WTC11 (cell line): ENCODE measurements at regions not wholly inside any gene's neighbourhood (a gene's known extent, or its start where the extent isn't known, plus 50 kb on each side); places are given as distances from the start of the nearest gene placed in this dataset.

Experiments used
- CREB1 ChIP-seq: sonication (generic); formaldehyde crosslinking; IDR thresholded peaks from 2 replicates; pipeline ENCODE4 v1.8.0; 2023; ENCODE audit warnings: mild to moderate bottlenecking, missing genetic modification reagents
- IRF2 ChIP-seq: sonication (generic); formaldehyde crosslinking; IDR thresholded peaks from 2 replicates; pipeline ENCODE4 v1.8.0; 2022; ENCODE audit warnings: low read depth, missing genetic modification reagents, borderline replicate concordance
- NR1H2 ChIP-seq: sonication (generic); formaldehyde crosslinking; IDR thresholded peaks from 2 replicates; pipeline ENCODE4 v1.9.0; 2021; ENCODE audit warnings: mild to moderate bottlenecking, moderate library complexity, missing genetic modification reagents
- TF ChIP-seq, protein P1 (sequence below): fragments of 200-600 bp; IDR thresholded peaks from 2 replicates; pipeline ENCODE4 v1.8.0; 2022; ENCODE audit warnings: antibody characterized with exemption
- TF ChIP-seq, protein P2 (sequence below): sonication (generic); formaldehyde crosslinking; IDR thresholded peaks from 2 replicates; pipeline ENCODE4 v1.8.0; 2022; ENCODE audit warnings: mild to moderate bottlenecking, missing genetic modification reagents
- TF ChIP-seq, protein P3 (sequence below): sonication (generic); formaldehyde crosslinking; IDR thresholded peaks from 2 replicates; pipeline ENCODE4 v1.8.1; 2023; ENCODE audit warnings: mild to moderate bottlenecking, missing genetic modification reagents
- TF ChIP-seq, protein P4 (sequence below): sonication (generic); formaldehyde crosslinking; IDR thresholded peaks from 2 replicates; pipeline ENCODE4 v1.8.1; 2023; ENCODE audit warnings: mild to moderate bottlenecking, missing genetic modification reagents, moderate library complexity
- TF ChIP-seq, protein P5 (sequence below): sonication (generic); formaldehyde crosslinking; IDR thresholded peaks from 2 replicates; pipeline ENCODE4 v1.8.1; 2022; ENCODE audit warnings: missing genetic modification reagents, borderline replicate concordance
- TF ChIP-seq, protein P6 (sequence below): sonication (generic); formaldehyde crosslinking; IDR thresholded peaks from 2 replicates; pipeline ENCODE4 v1.8.0; 2023; ENCODE audit warnings: mild to moderate bottlenecking, missing genetic modification reagents

DNA sequence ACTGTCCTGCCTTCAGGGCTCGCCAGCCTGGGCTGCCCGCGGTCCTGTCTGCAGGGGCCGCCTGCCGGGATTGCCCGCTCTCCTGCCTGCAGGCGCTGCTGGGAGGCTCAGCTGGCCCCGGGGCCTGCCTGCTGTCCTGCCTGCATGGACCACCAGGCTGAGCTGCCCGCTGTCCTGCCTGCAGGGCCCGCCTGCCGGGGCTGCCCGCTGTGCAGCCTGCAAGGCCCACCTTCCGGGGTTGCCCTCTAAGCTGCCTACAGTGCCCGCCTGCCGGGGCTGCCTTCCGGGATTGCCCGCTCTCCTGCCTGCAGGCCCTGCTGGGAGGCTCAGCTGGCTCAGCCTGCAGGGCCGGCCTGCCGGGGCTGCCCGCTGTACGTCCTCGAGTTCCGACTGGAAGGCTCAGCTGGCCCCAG lies 164.4 kb downstream of the GLRX3 start:
- TF ChIP-seq, protein P1, sequence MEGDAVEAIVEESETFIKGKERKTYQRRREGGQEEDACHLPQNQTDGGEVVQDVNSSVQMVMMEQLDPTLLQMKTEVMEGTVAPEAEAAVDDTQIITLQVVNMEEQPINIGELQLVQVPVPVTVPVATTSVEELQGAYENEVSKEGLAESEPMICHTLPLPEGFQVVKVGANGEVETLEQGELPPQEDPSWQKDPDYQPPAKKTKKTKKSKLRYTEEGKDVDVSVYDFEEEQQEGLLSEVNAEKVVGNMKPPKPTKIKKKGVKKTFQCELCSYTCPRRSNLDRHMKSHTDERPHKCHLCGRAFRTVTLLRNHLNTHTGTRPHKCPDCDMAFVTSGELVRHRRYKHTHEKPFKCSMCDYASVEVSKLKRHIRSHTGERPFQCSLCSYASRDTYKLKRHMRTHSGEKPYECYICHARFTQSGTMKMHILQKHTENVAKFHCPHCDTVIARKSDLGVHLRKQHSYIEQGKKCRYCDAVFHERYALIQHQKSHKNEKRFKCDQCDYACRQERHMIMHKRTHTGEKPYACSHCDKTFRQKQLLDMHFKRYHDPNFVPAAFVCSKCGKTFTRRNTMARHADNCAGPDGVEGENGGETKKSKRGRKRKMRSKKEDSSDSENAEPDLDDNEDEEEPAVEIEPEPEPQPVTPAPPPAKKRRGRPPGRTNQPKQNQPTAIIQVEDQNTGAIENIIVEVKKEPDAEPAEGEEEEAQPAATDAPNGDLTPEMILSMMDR, result no peak
- TF ChIP-seq NR1H2 (CRISPR knock-in tag) (no peak), CREB1 (no peak), IRF2 (CRISPR knock-in tag) (no peak)
- TF ChIP-seq, protein P2, sequence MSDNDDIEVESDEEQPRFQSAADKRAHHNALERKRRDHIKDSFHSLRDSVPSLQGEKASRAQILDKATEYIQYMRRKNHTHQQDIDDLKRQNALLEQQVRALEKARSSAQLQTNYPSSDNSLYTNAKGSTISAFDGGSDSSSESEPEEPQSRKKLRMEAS (CRISPR knock-in tag), result no peak
- TF ChIP-seq, protein P3, sequence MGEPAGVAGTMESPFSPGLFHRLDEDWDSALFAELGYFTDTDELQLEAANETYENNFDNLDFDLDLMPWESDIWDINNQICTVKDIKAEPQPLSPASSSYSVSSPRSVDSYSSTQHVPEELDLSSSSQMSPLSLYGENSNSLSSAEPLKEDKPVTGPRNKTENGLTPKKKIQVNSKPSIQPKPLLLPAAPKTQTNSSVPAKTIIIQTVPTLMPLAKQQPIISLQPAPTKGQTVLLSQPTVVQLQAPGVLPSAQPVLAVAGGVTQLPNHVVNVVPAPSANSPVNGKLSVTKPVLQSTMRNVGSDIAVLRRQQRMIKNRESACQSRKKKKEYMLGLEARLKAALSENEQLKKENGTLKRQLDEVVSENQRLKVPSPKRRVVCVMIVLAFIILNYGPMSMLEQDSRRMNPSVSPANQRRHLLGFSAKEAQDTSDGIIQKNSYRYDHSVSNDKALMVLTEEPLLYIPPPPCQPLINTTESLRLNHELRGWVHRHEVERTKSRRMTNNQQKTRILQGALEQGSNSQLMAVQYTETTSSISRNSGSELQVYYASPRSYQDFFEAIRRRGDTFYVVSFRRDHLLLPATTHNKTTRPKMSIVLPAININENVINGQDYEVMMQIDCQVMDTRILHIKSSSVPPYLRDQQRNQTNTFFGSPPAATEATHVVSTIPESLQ (CRISPR knock-in tag), result no peak
- TF ChIP-seq, protein P4, sequence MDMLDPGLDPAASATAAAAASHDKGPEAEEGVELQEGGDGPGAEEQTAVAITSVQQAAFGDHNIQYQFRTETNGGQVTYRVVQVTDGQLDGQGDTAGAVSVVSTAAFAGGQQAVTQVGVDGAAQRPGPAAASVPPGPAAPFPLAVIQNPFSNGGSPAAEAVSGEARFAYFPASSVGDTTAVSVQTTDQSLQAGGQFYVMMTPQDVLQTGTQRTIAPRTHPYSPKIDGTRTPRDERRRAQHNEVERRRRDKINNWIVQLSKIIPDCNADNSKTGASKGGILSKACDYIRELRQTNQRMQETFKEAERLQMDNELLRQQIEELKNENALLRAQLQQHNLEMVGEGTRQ (CRISPR knock-in tag), result no peak
- TF ChIP-seq, protein P5, sequence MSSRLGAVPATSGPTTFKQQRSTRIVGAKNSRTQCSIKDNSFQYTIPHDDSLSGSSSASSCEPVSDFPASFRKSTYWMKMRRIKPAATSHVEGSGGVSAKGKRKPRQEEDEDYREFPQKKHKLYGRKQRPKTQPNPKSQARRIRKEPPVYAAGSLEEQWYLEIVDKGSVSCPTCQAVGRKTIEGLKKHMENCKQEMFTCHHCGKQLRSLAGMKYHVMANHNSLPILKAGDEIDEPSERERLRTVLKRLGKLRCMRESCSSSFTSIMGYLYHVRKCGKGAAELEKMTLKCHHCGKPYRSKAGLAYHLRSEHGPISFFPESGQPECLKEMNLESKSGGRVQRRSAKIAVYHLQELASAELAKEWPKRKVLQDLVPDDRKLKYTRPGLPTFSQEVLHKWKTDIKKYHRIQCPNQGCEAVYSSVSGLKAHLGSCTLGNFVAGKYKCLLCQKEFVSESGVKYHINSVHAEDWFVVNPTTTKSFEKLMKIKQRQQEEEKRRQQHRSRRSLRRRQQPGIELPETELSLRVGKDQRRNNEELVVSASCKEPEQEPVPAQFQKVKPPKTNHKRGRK (CRISPR knock-in tag), result no peak
- TF ChIP-seq, protein P6, sequence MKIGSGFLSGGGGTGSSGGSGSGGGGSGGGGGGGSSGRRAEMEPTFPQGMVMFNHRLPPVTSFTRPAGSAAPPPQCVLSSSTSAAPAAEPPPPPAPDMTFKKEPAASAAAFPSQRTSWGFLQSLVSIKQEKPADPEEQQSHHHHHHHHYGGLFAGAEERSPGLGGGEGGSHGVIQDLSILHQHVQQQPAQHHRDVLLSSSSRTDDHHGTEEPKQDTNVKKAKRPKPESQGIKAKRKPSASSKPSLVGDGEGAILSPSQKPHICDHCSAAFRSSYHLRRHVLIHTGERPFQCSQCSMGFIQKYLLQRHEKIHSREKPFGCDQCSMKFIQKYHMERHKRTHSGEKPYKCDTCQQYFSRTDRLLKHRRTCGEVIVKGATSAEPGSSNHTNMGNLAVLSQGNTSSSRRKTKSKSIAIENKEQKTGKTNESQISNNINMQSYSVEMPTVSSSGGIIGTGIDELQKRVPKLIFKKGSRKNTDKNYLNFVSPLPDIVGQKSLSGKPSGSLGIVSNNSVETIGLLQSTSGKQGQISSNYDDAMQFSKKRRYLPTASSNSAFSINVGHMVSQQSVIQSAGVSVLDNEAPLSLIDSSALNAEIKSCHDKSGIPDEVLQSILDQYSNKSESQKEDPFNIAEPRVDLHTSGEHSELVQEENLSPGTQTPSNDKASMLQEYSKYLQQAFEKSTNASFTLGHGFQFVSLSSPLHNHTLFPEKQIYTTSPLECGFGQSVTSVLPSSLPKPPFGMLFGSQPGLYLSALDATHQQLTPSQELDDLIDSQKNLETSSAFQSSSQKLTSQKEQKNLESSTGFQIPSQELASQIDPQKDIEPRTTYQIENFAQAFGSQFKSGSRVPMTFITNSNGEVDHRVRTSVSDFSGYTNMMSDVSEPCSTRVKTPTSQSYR (CRISPR knock-in tag), result no peak
